ENCODE measurements at regions not wholly inside any gene's neighbourhood (a gene's known extent, or its start where the extent isn't known, plus 50 kb on each side); places are given as distances from the start of the nearest gene placed in this dataset.

- no peaks in the 10 kb centered on the region for H3K79me2 ChIP-seq (ENCODE audit: insufficient read depth, low read length)
- TF ChIP-seq, protein P1, sequence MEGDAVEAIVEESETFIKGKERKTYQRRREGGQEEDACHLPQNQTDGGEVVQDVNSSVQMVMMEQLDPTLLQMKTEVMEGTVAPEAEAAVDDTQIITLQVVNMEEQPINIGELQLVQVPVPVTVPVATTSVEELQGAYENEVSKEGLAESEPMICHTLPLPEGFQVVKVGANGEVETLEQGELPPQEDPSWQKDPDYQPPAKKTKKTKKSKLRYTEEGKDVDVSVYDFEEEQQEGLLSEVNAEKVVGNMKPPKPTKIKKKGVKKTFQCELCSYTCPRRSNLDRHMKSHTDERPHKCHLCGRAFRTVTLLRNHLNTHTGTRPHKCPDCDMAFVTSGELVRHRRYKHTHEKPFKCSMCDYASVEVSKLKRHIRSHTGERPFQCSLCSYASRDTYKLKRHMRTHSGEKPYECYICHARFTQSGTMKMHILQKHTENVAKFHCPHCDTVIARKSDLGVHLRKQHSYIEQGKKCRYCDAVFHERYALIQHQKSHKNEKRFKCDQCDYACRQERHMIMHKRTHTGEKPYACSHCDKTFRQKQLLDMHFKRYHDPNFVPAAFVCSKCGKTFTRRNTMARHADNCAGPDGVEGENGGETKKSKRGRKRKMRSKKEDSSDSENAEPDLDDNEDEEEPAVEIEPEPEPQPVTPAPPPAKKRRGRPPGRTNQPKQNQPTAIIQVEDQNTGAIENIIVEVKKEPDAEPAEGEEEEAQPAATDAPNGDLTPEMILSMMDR (IDR thresholded peaks at IDR 0.05; ENCODE audit: extremely low read depth, low read depth, low read length): no peak
- H3K4me2 ChIP-seq (ENCODE audit: insufficient read depth, low read length): no peak overlapping the region
- DNase-seq (ENCODE audit: insufficient read length, low spot score, missing footprints): no peak
- no peak overlapping the region for H2AFZ ChIP-seq (ENCODE audit: low read length)
- H3K36me3 ChIP-seq (ENCODE audit: insufficient read depth, low read length): no peaks in the 10 kb centered on the region
- no peaks in the 10 kb centered on the region for H4K20me1 ChIP-seq (ENCODE audit: insufficient read depth, low read length)
- no peak overlapping the region for H3K27ac ChIP-seq (ENCODE audit: low read depth, low read length)
- H3K4me3 ChIP-seq (ENCODE audit: insufficient read depth, low read length): no peak overlapping the region
- no peaks in the 10 kb centered on the region for H3K27me3 ChIP-seq (ENCODE audit: insufficient read depth, low read length)
- H3K9me3 ChIP-seq (ENCODE audit: low read depth, low read length): no peaks in the 10 kb centered on the region
- H3K4me1 ChIP-seq (ENCODE audit: insufficient read depth, low read length): no peaks in the 10 kb centered on the region
These were observed 439.4 kb downstream of the ZNF536 start for GRCh38 chr19:30811397-30812098.

- Histone ChIP-seq H3K4me1 (ENCODE audit: insufficient read depth, low read length) (no peaks in the 10 kb centered on the region), H3K27ac (ENCODE audit: low read depth, low read length) (no peak overlapping the region), H2AFZ (ENCODE audit: low read length) (no peak overlapping the region)
These were observed 438.5 kb downstream of the ZNF536 start for GRCh38 chr19:30810726-30811125.

DNA sequence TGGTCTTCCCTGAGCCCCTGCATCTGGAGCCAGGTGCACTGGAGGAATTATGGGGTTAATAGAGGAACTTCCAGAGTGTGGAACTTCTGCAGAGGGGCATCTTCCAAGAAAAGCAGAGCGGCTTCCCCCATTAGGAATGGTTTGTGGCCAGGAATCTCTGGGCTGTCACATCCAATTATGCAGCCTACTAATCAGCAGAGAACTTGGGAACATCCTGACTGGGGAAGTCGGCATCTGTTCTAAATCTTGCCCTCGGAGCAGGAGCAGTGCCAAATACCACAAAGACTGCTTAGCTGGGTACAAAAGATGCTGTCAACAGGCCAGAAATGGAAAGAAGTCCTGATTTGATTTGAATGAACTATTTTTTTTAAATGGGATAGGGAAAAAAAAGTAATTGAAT is 435.1 kb downstream of the ZNF536 start:
- H3K36me3 ChIP-seq (ENCODE audit: insufficient read depth, low read length): no peaks in the 10 kb centered on the region
- no peaks in the 10 kb centered on the region for H3K27me3 ChIP-seq (ENCODE audit: insufficient read depth, low read length)
- no peaks in the 10 kb centered on the region for H3K9me3 ChIP-seq (ENCODE audit: low read depth, low read length)
- H3K4me2 ChIP-seq (ENCODE audit: insufficient read depth, low read length): no peak overlapping the region
- no peaks in the 10 kb centered on the region for H3K4me1 ChIP-seq (ENCODE audit: insufficient read depth, low read length)
- DNase-seq (ENCODE audit: insufficient read length, low spot score, missing footprints): no peak
- no peaks in the 10 kb centered on the region for H3K79me2 ChIP-seq (ENCODE audit: insufficient read depth, low read length)
- no peak overlapping the region for H3K4me3 ChIP-seq (ENCODE audit: insufficient read depth, low read length)
- no peaks in the 10 kb centered on the region for H4K20me1 ChIP-seq (ENCODE audit: insufficient read depth, low read length)
- TF ChIP-seq, protein P1 (IDR thresholded peaks at IDR 0.05; ENCODE audit: extremely low read depth, low read depth, low read length): no peak
- no peak overlapping the region for H3K27ac ChIP-seq (ENCODE audit: low read depth, low read length)
- no peak overlapping the region for H2AFZ ChIP-seq (ENCODE audit: low read length)

More at GRCh38 chr19:30810726-30811125, 438.5 kb downstream of the ZNF536 start:
- H3K27me3 ChIP-seq (ENCODE audit: insufficient read depth, low read length): no peaks in the 10 kb centered on the region
- no peaks in the 10 kb centered on the region for H3K36me3 ChIP-seq (ENCODE audit: insufficient read depth, low read length)
- no peak overlapping the region for H3K4me3 ChIP-seq (ENCODE audit: insufficient read depth, low read length)
- H3K9me3 ChIP-seq (ENCODE audit: low read depth, low read length): no peaks in the 10 kb centered on the region
- TF ChIP-seq, protein P1 (IDR thresholded peaks at IDR 0.05; ENCODE audit: extremely low read depth, low read depth, low read length): no peak
- no peaks in the 10 kb centered on the region for H4K20me1 ChIP-seq (ENCODE audit: insufficient read depth, low read length)
- no peaks in the 10 kb centered on the region for H3K79me2 ChIP-seq (ENCODE audit: insufficient read depth, low read length)
- H3K4me2 ChIP-seq (ENCODE audit: insufficient read depth, low read length): no peak overlapping the region
- no peak for DNase-seq (ENCODE audit: insufficient read length, low spot score, missing footprints)

DNA sequence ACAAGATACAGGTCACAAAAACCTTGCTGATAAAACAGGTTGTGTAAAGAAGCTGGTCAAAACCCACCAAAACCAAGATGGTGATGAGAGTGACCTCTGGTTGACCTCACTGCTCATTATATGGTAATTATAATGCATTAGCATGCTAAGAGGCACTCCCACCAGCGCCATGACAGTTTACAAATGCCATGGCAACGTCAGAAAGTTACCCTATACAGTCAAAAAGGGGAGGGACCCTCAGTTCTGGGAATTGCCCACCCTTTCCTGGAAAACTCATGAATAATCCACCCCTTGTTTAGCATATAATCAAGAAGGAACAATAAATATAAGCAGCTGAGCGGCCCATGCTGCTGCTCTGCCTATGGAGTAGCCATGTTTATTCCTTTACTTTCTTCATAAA is 434.1 kb downstream of the ZNF536 start:
- Histone ChIP-seq H3K9me3 (ENCODE audit: low read depth, low read length) (no peaks in the 10 kb centered on the region), H3K79me2 (ENCODE audit: insufficient read depth, low read length) (no peaks in the 10 kb centered on the region), H2AFZ (ENCODE audit: low read length) (no peak overlapping the region), H4K20me1 (ENCODE audit: insufficient read depth, low read length) (no peaks in the 10 kb centered on the region), H3K4me2 (ENCODE audit: insufficient read depth, low read length) (no peak overlapping the region), H3K27me3 (ENCODE audit: insufficient read depth, low read length) (no peaks in the 10 kb centered on the region), H3K36me3 (ENCODE audit: insufficient read depth, low read length) (no peaks in the 10 kb centered on the region), H3K27ac (ENCODE audit: low read depth, low read length) (no peak overlapping the region), H3K4me3 (ENCODE audit: insufficient read depth, low read length) (no peak overlapping the region), H3K4me1 (ENCODE audit: insufficient read depth, low read length) (no peaks in the 10 kb centered on the region)
- TF ChIP-seq, protein P1 (IDR thresholded peaks at IDR 0.05; ENCODE audit: extremely low read depth, low read depth, low read length): no peak
- no peak for DNase-seq (ENCODE audit: insufficient read length, low spot score, missing footprints)
